Caki2 (cell line): ENCODE measurements at regions not wholly inside any gene's neighbourhood (a gene's known extent, or its start where the extent isn't known, plus 50 kb on each side); places are given as distances from the start of the nearest gene placed in this dataset.

Source experiments
- DNase-seq: peaks from one replicate; pipeline ENCODE4 v3.0.0-alpha.2; 2015; ENCODE audit warnings: low read depth
- in situ Hi-C: cut with HindIII; loops from 2 replicates; pipeline ENCODE4 v1.10.0; 2016; ENCODE audit warnings: low sequenced_read_pairs, low pct_unique_long_range_greater_than_20kb, mixed read lengths

DNA sequence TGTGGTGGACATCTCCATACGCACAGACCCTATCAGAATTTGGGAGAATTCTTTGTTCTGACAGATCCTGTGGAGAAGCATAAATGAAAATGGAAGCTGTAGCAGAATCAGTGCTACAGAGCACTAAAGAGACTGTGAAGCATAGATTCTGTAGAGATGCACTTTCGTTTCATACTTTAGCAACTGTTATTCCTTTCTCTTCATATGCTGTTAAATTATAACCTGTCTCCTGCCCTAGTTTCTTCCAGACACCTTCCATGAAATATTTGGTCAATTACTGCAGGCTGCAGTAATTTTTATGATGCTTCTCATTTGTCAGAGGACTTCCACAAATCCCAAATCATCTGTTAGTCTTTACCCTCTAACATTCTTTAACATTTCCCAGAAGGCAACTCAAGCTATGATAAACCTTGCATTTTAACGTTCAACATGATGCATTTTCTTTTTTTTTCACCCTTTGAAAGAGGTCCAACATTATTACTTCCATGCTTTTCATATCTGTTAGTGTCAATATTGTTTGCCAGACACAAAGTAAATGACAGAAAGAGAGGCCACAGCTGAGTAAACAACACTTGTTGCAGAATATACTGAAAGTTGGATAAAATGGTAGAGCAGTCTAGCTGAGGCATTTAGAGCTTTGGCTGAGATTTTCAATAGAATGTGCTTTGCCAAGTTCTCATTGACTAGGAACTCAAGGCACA lies 412.7 kb downstream of the LMO7 start:
- DNase-seq = no peak
- in situ Hi-C loops = no loop called here

DNA sequence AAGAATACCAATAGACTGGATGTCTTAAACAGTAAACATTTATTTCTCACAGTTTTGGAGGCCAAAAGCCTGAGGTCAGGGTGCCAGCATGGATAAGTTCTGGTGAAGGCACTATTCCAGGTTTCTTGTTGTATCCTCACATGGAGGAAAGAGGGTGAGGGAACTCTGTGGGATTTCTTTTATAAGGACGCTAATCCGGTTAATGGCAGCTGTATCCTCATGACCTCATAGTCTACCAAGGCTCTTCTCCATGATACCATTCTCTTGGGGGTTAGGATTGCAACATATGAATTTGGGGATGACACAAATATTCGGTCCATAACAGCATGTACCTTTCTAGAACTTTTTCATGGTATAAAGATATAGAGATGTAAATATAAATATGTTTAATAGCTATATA lies 412.0 kb downstream of the LMO7 start:
- in situ Hi-C loops = no loop called here
- DNase-seq = no peak

DNA sequence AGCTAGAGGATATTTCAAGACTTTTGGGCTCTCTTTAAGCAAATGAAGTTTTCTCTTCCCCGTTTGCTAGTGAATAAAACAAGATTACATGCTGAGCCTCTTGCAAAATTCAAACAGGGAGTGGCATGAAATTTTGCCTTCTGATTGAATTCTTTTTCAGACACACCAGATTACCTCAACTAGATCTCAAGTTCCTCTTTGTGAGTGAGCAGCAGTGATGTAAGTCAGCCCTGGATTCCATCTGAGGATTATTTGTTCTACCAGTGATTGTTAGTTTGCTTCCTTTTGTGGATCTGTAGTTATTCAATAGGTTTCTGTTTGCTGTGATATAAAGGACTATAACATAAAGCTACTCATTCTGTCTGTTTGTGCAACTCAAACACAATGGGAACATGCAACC lies 407.7 kb downstream of the LMO7 start:
- no peak for DNase-seq
- in situ Hi-C loops = no loop called here

DNA sequence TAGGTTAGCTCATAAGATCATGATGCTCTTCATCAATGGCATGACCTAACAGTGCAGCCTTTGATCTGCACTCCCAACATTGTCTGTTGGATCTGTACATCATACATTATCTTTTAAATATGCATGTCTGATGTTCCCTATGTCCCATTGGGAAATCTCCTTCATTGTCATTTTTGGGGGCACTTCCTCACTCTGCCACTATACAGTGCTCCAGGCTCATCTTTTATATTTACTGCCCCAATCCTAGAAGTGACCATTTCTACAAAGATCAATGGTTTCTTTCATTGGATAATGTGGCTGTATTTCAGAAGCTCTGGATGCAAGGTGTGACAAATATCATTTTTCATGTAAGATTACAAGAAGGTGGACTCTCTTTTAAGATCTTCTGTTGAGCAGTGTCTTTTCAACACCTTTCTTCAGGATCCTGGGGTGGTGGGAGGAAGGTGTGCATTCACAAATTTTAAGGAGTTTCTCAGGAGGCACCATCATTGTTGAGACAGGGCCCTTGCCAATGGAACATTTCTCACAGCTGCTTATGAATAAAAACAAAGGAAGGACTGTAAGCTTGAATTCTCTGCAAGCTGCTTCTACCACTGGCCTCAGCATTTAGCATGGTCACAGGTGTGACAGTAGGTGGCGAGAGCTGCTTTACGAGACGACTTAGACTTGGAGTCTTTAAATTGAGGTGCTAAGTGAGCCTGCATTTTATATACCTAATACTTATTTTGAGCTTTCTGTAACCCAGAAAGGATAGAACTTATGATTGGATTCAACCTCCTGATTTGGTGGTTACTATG lies 403.0 kb downstream of the LMO7 start:
- peak; percentile 15 for DNase-seq
- in situ Hi-C loops = no loop called here

DNA sequence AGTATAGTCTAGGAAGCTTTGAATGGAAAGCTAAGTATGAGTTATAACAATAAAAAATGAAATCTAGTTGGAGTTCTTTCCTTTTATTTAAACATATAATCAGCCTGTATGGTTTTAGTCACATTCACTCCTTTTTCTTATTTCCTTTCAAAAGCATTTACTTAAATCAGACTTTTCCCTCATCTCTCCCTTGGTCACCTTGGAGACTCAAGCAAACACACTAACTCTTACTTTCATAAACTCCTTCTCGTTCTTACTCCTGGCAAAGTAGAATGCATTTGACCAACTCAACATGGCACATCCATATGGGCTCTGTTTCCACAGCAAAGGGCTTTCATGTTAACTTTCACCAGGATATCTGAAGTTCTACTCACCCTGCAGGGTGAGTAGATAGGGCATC lies 400.0 kb downstream of the LMO7 start:
- DNase-seq = no peak
- in situ Hi-C loops = no loop called here

DNA sequence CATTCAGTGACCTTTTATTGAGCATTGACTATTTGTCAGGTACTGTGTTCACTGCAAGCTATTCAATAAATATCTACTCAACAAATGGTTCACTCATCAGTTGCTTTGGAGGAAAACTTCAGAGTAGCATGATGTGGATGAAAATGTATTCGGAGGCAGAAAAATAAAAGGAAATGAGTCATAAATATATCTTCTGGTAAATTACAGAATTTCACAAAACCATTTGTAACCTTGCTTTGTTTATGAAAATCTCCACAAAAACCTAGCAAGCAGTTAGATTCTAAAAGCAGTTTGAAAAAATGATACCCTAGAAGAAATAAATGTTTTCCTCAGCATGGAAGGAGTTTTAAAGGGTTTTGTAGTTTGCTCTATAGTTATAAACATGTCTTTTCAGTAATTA lies 399.6 kb downstream of the LMO7 start:
- DNase-seq = no peak
- in situ Hi-C loops = no loop called here

DNA sequence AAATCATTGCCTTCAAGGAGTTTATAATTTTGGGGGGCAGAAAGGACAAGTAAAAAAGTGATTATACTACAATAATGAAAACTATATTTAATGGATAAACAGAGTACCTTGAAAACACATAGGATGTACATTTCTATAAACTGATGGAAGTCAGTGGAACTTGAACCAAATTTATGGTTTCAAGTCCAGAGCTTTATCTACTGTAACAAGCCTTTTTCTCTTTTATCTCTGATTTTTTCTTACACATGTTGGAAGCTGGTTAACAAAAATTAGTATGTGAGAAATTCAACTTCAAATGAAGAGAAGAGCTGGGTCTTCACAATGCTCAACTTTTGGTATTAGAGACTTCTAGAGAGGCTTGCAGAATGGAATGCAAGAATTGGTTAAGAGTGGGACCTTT lies 393.6 kb downstream of the LMO7 start:
- in situ Hi-C loops = no loop called here
- no peak for DNase-seq

DNA sequence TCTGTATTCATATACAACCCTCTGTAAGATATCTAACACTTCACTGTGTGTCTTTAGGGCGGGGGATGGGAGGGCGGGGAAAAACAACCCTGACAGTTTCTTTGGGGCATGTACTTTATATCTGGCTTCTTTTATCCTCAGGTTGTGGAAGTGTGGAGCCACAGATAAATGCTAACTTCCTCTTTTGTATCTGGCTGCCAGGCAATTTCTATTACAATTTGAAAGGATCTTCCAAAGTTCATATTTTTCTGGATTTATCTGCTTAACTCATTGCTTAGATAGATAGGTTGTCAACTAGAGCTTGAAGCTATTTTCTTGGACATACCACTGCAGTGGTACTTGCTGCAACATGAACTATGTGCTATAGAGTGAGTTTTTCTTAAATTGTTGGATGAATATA lies 393.0 kb downstream of the LMO7 start:
- no peak for DNase-seq
- in situ Hi-C loops = no loop called here

DNA sequence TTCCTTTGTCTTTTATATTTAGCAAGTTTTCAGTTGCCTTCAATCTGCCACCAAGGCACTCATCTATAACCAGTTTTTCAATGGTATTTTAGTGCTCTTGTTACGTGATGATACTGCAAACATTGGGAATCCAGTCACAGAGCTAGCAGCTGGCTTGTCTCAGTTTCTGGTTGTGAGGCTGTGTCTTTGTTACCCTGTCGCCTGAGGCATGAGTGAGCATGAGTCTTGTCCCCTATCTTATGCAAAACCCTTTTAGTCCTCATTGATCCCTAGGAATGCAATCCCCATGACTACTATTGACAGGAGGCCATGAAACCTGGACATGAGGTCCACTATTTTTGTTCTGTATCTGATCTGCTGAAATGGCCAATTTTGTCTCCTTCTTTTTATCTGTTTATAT lies 391.0 kb downstream of the LMO7 start:
- in situ Hi-C loops = no loop called here
- no peak for DNase-seq

DNA sequence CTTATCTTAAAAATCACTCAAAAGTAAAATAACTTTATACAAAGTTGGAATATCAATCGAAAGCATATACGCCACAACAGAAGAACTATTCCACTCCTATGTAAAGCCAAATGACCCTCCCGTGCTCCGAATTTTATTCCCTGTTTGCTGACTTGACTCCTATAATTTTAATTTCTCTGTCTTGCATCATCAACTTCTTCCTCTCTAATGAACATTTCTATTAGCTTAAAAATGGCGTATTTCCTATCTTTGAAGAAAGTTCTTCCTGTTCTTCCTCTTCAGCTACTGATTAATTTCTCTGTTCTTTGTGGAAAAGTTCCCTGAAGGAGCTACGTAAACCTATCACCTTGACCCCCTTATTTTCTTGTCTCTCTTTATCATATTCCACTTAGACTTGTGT lies 389.3 kb downstream of the LMO7 start:
- in situ Hi-C loops = no loop called here
- DNase-seq = no peak

DNA sequence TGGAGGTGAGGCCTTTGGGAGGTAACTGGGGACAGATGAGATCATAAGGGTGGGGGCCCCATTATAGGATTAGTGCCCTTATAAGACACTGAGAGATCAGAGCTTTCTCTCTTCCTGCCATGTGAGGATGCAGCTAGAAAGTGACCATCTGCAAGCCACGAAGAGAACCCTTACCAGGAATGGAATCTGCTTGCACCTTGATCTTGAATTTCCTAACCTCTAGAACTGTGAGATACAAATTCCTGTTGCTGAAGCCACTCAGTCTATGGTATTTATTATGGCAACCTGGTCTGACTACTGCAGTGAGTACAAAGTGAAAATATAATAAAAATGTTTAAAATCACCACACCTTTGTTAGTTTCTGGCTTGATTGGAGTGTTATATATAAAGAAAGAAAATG lies 388.0 kb downstream of the LMO7 start:
- no peak for DNase-seq
- in situ Hi-C loops = no loop called here

DNA sequence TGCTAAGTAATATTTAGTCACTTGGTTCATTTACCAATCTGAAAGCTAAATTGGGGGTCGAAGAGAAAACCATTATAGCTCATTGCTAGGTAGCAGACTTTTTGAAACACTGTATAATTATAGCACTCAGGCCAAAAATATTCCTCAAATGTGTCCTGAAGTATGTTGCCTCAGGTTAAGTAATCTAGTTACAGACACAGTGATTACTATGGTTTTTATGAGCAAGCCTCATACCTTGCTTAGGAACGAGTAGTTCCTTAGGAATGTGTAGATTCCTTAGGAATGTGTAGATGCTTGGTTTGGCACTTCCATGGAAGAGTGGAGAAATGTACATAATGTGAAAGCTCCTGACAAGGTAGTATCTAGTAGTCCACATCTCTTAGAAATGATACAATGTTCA lies 387.5 kb downstream of the LMO7 start:
- DNase-seq = peak; percentile 16
- in situ Hi-C loops = no loop called here

DNA sequence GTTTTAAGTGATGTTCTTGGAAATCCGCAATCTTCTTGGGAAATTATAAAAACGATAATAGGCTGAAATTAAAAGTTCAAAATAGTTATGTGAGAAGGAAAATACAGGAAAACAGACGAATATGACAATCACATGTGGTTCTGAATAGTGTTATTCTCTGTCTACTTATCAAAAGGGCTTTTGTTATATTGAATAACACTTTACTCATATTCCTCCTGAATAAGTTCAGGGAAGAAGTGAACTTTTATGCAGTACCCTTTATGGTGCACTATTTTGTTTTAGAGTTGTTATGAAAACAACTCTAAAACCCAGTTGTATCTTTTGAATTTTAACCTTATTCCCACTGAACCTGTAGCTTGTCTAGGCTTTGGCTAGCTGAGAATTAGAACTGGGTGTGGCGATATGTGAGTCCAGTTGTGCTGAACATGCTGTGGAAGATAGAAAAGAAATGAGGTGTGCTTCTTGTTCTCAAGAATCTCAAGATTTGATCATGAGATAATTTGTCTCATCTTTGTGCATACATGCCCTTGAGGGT lies 384.4 kb downstream of the LMO7 start:
- in situ Hi-C loops = no loop called here
- DNase-seq = no peak

DNA sequence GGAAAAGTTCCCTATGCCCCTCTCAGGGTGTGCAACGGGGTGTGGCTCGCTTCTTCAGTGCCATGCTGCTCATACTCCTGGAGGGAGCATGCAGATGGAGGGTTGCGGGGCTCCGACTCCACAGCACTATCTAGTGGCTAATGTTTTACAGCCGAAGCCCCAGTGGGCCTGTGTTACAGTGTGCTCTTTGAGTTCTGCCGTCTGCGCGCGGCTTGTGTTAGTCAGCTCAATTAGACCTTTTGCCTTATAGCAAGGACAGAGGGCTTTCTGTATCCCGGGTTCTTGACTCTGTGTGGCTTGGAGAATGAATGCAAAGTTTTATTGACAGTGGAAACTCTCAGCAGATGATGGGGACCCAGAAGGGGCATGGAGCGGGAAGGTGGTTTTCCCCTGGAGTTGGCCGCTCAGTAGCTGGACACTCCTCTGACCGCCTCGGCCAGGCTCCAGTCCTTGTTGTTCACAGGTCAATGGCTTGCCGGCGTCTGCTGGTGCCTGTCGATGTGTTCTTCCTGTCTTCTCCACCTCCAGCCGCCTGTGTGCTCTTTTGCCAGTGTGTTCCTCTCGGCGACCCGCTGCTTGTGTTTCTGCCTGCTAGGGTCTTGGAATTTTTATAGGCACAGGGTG lies 383.4 kb downstream of the LMO7 start:
- DNase-seq = no peak
- in situ Hi-C loops = no loop called here

DNA sequence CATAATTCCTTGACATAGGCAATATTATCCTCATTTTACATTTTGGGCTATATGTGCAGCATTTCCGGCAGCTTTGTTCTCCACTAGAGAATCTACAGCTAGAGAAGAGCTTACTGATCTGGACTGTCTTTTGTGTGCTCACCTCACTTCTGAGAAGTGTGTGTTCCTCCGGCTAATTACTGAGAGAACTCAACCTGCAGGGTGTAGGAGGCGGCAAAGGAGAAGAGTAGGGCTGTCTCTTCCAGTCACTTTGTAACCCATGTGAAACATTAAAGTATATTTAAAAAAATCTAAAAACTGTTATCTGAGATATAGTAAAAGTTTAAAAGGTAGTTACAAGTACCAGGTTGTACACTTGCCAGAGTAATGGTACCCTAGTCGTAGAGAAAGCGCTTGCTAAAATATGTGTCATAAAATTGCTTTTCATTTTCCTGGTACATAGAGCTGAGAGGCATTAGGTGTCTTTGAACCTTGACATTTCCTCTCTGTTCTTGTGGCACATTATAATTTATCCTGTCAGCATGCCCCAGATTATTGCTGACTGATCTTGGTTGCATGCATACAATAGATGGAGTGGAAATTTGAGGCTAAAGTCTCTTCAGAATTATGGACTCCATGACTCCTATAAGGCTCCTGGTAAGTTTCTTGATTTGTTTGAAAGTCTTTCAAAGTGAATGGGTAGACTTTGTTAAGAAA lies 381.9 kb downstream of the LMO7 start:
- in situ Hi-C loops = no loop called here
- DNase-seq = no peak

DNA sequence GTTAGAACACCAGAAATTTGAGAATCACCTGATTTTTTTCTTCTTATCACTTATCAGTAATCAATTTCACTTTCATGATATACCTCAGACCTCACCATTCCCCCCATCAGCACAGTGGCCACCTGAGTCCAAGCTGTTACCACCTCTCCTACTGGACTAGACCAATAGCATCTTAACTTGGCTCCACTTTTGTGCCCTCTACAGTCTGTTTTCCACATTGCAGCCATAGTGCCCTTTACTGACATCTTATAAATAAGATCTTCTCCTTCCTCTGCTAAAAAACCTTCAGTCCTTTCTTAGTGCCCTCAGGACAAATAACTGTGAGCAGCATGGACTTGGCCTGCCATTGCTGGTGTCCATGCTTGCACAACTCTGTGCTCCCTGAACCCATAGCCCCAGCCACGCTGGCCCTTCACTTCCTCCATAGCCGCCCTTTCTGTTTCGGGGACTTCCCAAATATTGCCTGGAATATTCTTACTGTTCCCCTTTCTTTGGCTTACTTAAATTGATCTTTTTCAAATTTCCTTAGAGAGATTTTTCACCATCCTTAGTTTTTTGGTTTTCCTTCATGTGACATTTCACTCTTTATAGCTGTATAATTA lies 380.8 kb downstream of the LMO7 start:
- DNase-seq = peak; percentile 24
- in situ Hi-C loops = no loop called here

DNA sequence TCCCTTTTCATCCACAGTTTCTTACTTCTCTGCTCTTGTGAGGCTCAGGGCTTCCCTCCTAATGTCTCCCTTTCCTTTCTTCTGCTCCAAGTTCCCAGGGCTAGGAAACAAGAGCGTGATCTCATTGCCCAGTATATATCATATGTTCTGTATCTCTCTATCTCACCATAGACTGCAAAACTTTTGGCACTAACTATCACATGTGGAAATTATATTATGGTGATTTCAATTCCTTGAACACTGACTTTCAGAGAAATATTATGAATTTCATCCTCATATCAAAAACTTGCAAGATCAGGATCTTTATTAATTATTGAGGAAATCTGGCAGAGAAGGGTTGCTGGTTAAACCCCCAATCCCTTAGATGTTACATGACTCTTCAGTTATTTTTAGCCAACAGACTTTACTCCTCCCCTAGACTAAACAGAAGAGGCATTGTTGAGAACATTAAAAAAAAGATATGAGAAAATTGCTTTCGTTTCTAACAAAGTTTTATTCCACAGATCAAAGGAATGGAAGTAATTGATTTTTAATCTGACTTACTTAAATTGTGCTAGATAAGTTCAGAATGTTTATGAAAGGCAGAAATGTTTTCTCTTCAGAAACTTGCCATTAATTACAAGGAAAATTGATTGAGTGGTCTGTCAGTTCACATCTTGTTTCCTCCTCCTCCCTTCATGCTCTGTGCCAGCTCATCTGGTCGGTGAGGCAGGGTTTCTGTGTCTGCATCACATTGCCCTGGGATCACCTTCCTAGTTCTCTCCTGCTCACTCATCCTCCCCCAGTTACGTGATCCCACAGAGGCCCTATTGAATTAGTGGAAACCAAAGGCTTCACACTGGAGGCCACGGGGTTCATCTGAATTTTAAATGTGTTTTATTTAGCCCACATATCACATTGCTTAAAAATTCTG lies 378.5 kb downstream of the LMO7 start:
- in situ Hi-C loops = no loop called here
- DNase-seq = no peak
